Mesendoderm (in vitro differentiated cells): ENCODE measurements at regions not wholly inside any gene's neighbourhood (a gene's known extent, or its start where the extent isn't known, plus 50 kb on each side); places are given as distances from the start of the nearest gene placed in this dataset.

ENCODE experiments used
- DNase-seq: peaks from one replicate; pipeline ENCODE4 v3.0.0; 2013
- H2AK5ac ChIP-seq: 2 replicates; pipeline ENCODE4 v1.6.1; 2013; ENCODE audit warnings: low read length, inconsistent platforms
- H2BK120ac ChIP-seq: 2 replicates; pipeline ENCODE4 v1.6.1; 2013; ENCODE audit warnings: low read depth, mild to moderate bottlenecking, low read length, moderate library complexity, mixed read lengths
- H2BK15ac ChIP-seq: replicated peaks from 2 replicates; pipeline ENCODE4 v1.6.1; 2013; ENCODE audit warnings: low read depth, mild to moderate bottlenecking, moderate library complexity
- H2BK5ac ChIP-seq: 2 replicates; pipeline ENCODE4 v1.6.1; 2013; ENCODE audit warnings: low read length, inconsistent platforms
- H3K18ac ChIP-seq: 2 replicates; pipeline ENCODE4 v1.6.1; 2013; ENCODE audit warnings: mild to moderate bottlenecking, low read length, mixed read lengths
- H3K23ac ChIP-seq: one replicate; pipeline ENCODE4 v1.6.1; 2013; ENCODE audit warnings: low read length
- H3K27ac ChIP-seq: 2 replicates; pipeline ENCODE4 v1.5.1; 2013; ENCODE audit warnings: low read depth, mild to moderate bottlenecking, inconsistent platforms, low read length, moderate library complexity
- H3K27me3 ChIP-seq: 2 replicates; pipeline ENCODE4 v1.6.1; 2013; ENCODE audit warnings: low read length, control low read depth, mild to moderate bottlenecking, inconsistent platforms; ENCODE audit not compliant: insufficient read depth, poor library complexity
- H3K36me3 ChIP-seq: 2 replicates; pipeline ENCODE4 v1.6.1; 2013; ENCODE audit warnings: low read length, inconsistent platforms; ENCODE audit not compliant: control insufficient read depth, insufficient read depth
- H3K4ac ChIP-seq: one replicate; pipeline ENCODE4 v1.6.1; 2013; ENCODE audit warnings: low read depth, mild to moderate bottlenecking, low read length, moderate library complexity
- H3K4me1 ChIP-seq: 2 replicates; pipeline ENCODE4 v1.6.1; 2013; ENCODE audit warnings: low read depth, low read length, inconsistent platforms; ENCODE audit not compliant: control insufficient read depth
- H3K4me2 ChIP-seq: 2 replicates; pipeline ENCODE4 v1.6.1; 2013; ENCODE audit warnings: low read length
- H3K4me3 ChIP-seq: 2 replicates; pipeline ENCODE4 v1.5.1; 2013; ENCODE audit warnings: mild to moderate bottlenecking, low read length
- H3K56ac ChIP-seq: one replicate; pipeline ENCODE4 v1.6.1; 2013; ENCODE audit warnings: low read length
- H3K79me1 ChIP-seq: 2 replicates; pipeline ENCODE4 v1.6.1; 2013; ENCODE audit warnings: low read length, inconsistent platforms
- H3K79me2 ChIP-seq: 2 replicates; pipeline ENCODE4 v1.6.1; 2013; ENCODE audit warnings: mild to moderate bottlenecking, low read length; ENCODE audit not compliant: control insufficient read depth, insufficient read depth
- H3K9ac ChIP-seq: 2 replicates; pipeline ENCODE4 v1.6.1; 2013; ENCODE audit warnings: low read length, inconsistent platforms
- H4K5ac ChIP-seq: one replicate; pipeline ENCODE4 v1.6.1; 2013; ENCODE audit warnings: low read length
- H4K8ac ChIP-seq: one replicate; pipeline ENCODE4 v1.6.1; 2013; ENCODE audit warnings: low read depth, mild to moderate bottlenecking, control low read depth, low read length, moderate library complexity
- WGBS: extraction: QIAGEN DNeasy Blood & Tissue Kit; methylation state at CpG from one replicate; pipeline ENCODE4 v1.1.7; 2013; ENCODE audit warnings: low lambda C conversion rate, missing lambda C conversion rate; ENCODE audit not compliant: insufficient coverage; ENCODE audit errors: extremely low coverage; 5-methylcytosine and 5-hydroxymethylcytosine counted together

- Histone ChIP-seq H3K4me3 (no peak overlapping the region), H3K36me3 (no peaks in the 10 kb centered on the region), H3K18ac (no peak overlapping the region), H3K4ac (no peak overlapping the region), H2BK5ac (no peak overlapping the region), H2BK15ac (no peak overlapping the region), H3K27me3 (no peaks in the 10 kb centered on the region), H3K23ac (no peak overlapping the region), H3K4me1 (no peaks in the 10 kb centered on the region), H4K8ac (no peak overlapping the region), H3K4me2 (no peak overlapping the region), H4K5ac (no peak overlapping the region), H3K9ac (no peak overlapping the region), H3K56ac (no peak overlapping the region), H2AK5ac (no peak overlapping the region), H3K79me2 (no peaks in the 10 kb centered on the region), H2BK120ac (no peak overlapping the region), H3K79me1 (no peaks in the 10 kb centered on the region), H3K27ac (no peak overlapping the region)
- no peak for DNase-seq
- no CpG with 5 or more reads among the region's 2 CpGs for WGBS
Measured at GRCh38 chr2:18871430-18871829, 282.1 kb upstream of the NT5C1B start.

- Histone ChIP-seq H3K23ac (no peak overlapping the region), H2BK120ac (no peak overlapping the region), H3K36me3 (no peaks in the 10 kb centered on the region), H3K79me1 (no peaks in the 10 kb centered on the region), H3K27me3 (no peaks in the 10 kb centered on the region), H2BK15ac (no peak overlapping the region), H2AK5ac (no peak overlapping the region), H3K18ac (no peak overlapping the region), H3K56ac (no peak overlapping the region), H3K79me2 (no peaks in the 10 kb centered on the region), H2BK5ac (no peak overlapping the region), H3K4me1 (no peaks in the 10 kb centered on the region), H3K27ac (no peak overlapping the region), H3K4me2 (no peak overlapping the region), H4K5ac (no peak overlapping the region), H3K4me3 (no peak overlapping the region), H4K8ac (no peak overlapping the region), H3K9ac (no peak overlapping the region), H3K4ac (no peak overlapping the region)
- no peak for DNase-seq
Measured at GRCh38 chr2:18870307-18870706, 280.9 kb upstream of the NT5C1B start.

GRCh38 chr2:18861951-18862350 is 272.6 kb upstream of the NT5C1B start:
- no peaks in the 10 kb centered on the region for H3K4me1 ChIP-seq
- H3K4me2 ChIP-seq: no peak overlapping the region

GRCh38 chr2:18860179-18860578 is 270.8 kb upstream of the NT5C1B start:
- H3K56ac ChIP-seq: no peak overlapping the region
- H3K4me2 ChIP-seq: no peak overlapping the region
- no peaks in the 10 kb centered on the region for H3K79me1 ChIP-seq
- H2BK15ac ChIP-seq: no peak overlapping the region
- no peak overlapping the region for H3K23ac ChIP-seq
- H3K9ac ChIP-seq: no peak overlapping the region
- no peak overlapping the region for H2BK5ac ChIP-seq
- no peak overlapping the region for H3K4ac ChIP-seq
- no peak overlapping the region for H3K18ac ChIP-seq
- no peak for DNase-seq
- no peaks in the 10 kb centered on the region for H3K79me2 ChIP-seq
- H4K8ac ChIP-seq: no peak overlapping the region
- H2AK5ac ChIP-seq: no peak overlapping the region
- H3K4me1 ChIP-seq: no peaks in the 10 kb centered on the region
- H3K27ac ChIP-seq: no peak overlapping the region
- no peak overlapping the region for H4K5ac ChIP-seq
- H3K4me3 ChIP-seq: no peak overlapping the region
- H3K36me3 ChIP-seq: no peaks in the 10 kb centered on the region
- H2BK120ac ChIP-seq: no peak overlapping the region
- no peaks in the 10 kb centered on the region for H3K27me3 ChIP-seq

More at GRCh38 chr2:18861951-18862350, 272.6 kb upstream of the NT5C1B start:
- Histone ChIP-seq H2BK5ac (no peak overlapping the region), H2AK5ac (no peak overlapping the region), H4K5ac (no peak overlapping the region), H2BK120ac (no peak overlapping the region), H3K36me3 (no peaks in the 10 kb centered on the region), H3K56ac (no peak overlapping the region), H3K23ac (no peak overlapping the region), H2BK15ac (no peak overlapping the region), H3K79me1 (no peaks in the 10 kb centered on the region), H3K27me3 (no peaks in the 10 kb centered on the region), H3K27ac (no peak overlapping the region), H3K4me3 (no peak overlapping the region), H3K4ac (no peak overlapping the region), H3K9ac (no peak overlapping the region), H4K8ac (no peak overlapping the region), H3K79me2 (no peaks in the 10 kb centered on the region), H3K18ac (no peak overlapping the region)
- no peak for DNase-seq

- Histone ChIP-seq H3K4me3 (no peak overlapping the region), H4K8ac (no peak overlapping the region), H2BK120ac (no peak overlapping the region), H3K56ac (no peak overlapping the region), H3K27me3 (no peaks in the 10 kb centered on the region), H2AK5ac (no peak overlapping the region), H4K5ac (no peak overlapping the region), H3K27ac (no peak overlapping the region), H3K4me2 (no peak overlapping the region), H3K79me2 (no peaks in the 10 kb centered on the region), H3K36me3 (no peaks in the 10 kb centered on the region), H2BK15ac (no peak overlapping the region), H3K9ac (no peak overlapping the region), H3K79me1 (no peaks in the 10 kb centered on the region), H2BK5ac (no peak overlapping the region), H3K4me1 (no peaks in the 10 kb centered on the region), H3K4ac (no peak overlapping the region), H3K18ac (no peak overlapping the region), H3K23ac (no peak overlapping the region)
- no peak for DNase-seq
Measured at GRCh38 chr2:18856765-18857164, 267.4 kb upstream of the NT5C1B start.

GRCh38 chr2:18855027-18855426 is 265.7 kb upstream of the NT5C1B start:
- no peaks in the 10 kb centered on the region for H3K79me2 ChIP-seq
- H3K4me1 ChIP-seq: no peaks in the 10 kb centered on the region
- H4K8ac ChIP-seq: no peak overlapping the region
- H2BK120ac ChIP-seq: no peak overlapping the region
- no peak overlapping the region for H3K4ac ChIP-seq
- no peak overlapping the region for H4K5ac ChIP-seq
- H3K4me3 ChIP-seq: no peak overlapping the region
- H3K18ac ChIP-seq: no peak overlapping the region
- H3K79me1 ChIP-seq: no peaks in the 10 kb centered on the region
- no peaks in the 10 kb centered on the region for H3K27me3 ChIP-seq
- peak; percentile 26 for DNase-seq
- no peak overlapping the region for H3K4me2 ChIP-seq
- H3K23ac ChIP-seq: no peak overlapping the region
- no peak overlapping the region for H2AK5ac ChIP-seq
- H3K36me3 ChIP-seq: no peaks in the 10 kb centered on the region
- no peak overlapping the region for H3K27ac ChIP-seq
- no peak overlapping the region for H3K56ac ChIP-seq
- H3K9ac ChIP-seq: no peak overlapping the region
- no peak overlapping the region for H2BK5ac ChIP-seq
- no peak overlapping the region for H2BK15ac ChIP-seq
